ENCODE measurements at regions not wholly inside any gene's neighbourhood (a gene's known extent, or its start where the extent isn't known, plus 50 kb on each side); places are given as distances from the start of the nearest gene placed in this dataset.

DNA sequence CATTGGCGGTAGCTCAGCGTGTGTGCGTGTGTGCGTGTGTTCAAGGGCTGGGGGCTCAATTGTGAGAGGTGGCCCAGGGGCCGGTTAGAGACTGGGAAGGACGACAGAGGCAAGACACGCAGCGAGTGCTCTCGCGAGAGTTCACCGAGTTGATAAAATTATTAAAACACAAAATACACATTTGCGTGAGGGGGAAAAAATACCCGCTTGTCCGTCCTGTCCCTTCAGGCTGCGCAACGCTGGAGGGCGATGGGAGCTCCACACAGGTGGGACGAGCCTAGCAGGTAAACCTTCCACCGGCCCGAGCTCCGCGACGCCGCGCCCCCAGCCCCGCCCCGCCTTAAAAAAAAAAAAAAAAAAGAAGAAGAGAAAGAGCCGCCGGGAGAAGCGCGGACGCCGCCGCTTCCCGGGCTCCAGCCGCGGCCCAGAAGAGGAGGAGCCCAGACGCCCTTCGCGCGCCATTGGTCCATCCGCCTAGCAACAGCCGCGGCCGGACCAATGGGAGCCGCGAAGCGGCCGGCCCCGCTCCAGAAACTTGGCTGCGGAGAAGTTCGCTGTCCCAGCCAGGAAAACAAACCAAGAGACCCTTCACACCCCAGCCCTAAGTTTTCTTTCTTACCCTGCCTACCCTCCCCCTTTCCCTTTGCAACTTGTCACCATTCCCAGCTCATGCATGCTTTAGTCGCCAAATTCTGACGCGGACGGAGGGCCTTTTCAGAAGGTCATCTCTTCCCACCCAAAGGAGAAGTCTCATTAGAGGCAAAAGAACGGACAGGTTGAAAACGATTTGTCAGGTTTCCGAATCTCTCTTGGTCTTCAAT is 169.9 kb upstream of the MAF start:
- Histone ChIP-seq H3K18ac (ENCODE audit: insufficient read length, low read depth, low read length) (peak overlapping the region; percentile 96), H3K79me1 (ENCODE audit: insufficient read depth, low read depth, low read length, poor library complexity, severe bottlenecking) (no peaks in the 10 kb centered on the region), H2AFZ (ENCODE audit: low read length) (peak overlapping the region; percentile 93), H2BK120ac (ENCODE audit: low read depth, low read length, poor library complexity, severe bottlenecking) (no peak overlapping the region), H2BK15ac (ENCODE audit: low read depth, low read length) (no peak overlapping the region), H3T11ph (ENCODE audit: low read length) (no peak overlapping the region), H2AK5ac (ENCODE audit: insufficient read length, low read length) (no peak overlapping the region), H3K9ac (ENCODE audit: extremely low read depth, insufficient read length, low read length) (peak overlapping the region; percentile 87), H3K23me2 (ENCODE audit: insufficient read length, low read depth, low read length, poor library complexity, severe bottlenecking) (peaks cover 5% of the 10 kb centered on the region), H3K27me3 (ENCODE audit: insufficient read depth, low read length) (no peaks in the 10 kb centered on the region), H4K8ac (replicated peaks; ENCODE audit: insufficient read length, low read depth, low read length) (peak overlapping the region; percentile 15), H3K4ac (ENCODE audit: low read depth, low read length) (no peak overlapping the region), H3K4me1 (ENCODE audit: insufficient read depth, low read length) (no peaks in the 10 kb centered on the region), H4K91ac (ENCODE audit: insufficient read length, low read depth, low read length) (no peak overlapping the region), H4K20me1 (ENCODE audit: control insufficient read depth, insufficient read depth, insufficient read length) (no peaks in the 10 kb centered on the region), H3K23ac (ENCODE audit: insufficient read length, low read depth, low read length) (no peak overlapping the region), H3K9me3 (ENCODE audit: control insufficient read depth, low read depth, low read length) (no peaks in the 10 kb centered on the region), H3K14ac (ENCODE audit: insufficient read depth, low read length) (peak overlapping the region; percentile 70), H3K4me2 (ENCODE audit: insufficient read depth, insufficient read length, low read length) (peak overlapping the region; percentile 71), H2BK20ac (ENCODE audit: low read depth, low read length, poor library complexity, severe bottlenecking) (no peak overlapping the region), H3K79me2 (ENCODE audit: insufficient read depth, low read length) (no peaks in the 10 kb centered on the region), H2BK5ac (ENCODE audit: insufficient read length, low read length) (no peak overlapping the region), H3K27ac (ENCODE audit: insufficient read length, low read depth, low read length) (peak overlapping the region; percentile 8), H2BK12ac (ENCODE audit: insufficient read length, low read depth, low read length) (no peak overlapping the region), H4K5ac (ENCODE audit: insufficient read length, low read depth, low read length) (peak overlapping the region; percentile 86), H3K56ac (ENCODE audit: insufficient read length, low read depth, low read length) (no peak overlapping the region)
- peak overlapping the region; percentile 90 to 95 (median 91) for H3K27ac Mint-ChIP-seq
- H3K4me3 Mint-ChIP-seq = peak overlapping the region; percentile 82 to 89
- TF ChIP-seq, protein P1, sequence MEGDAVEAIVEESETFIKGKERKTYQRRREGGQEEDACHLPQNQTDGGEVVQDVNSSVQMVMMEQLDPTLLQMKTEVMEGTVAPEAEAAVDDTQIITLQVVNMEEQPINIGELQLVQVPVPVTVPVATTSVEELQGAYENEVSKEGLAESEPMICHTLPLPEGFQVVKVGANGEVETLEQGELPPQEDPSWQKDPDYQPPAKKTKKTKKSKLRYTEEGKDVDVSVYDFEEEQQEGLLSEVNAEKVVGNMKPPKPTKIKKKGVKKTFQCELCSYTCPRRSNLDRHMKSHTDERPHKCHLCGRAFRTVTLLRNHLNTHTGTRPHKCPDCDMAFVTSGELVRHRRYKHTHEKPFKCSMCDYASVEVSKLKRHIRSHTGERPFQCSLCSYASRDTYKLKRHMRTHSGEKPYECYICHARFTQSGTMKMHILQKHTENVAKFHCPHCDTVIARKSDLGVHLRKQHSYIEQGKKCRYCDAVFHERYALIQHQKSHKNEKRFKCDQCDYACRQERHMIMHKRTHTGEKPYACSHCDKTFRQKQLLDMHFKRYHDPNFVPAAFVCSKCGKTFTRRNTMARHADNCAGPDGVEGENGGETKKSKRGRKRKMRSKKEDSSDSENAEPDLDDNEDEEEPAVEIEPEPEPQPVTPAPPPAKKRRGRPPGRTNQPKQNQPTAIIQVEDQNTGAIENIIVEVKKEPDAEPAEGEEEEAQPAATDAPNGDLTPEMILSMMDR (conservative IDR thresholded peaks at IDR 0.05) = 0 out of 3 replicates have a peak, but pooled peaks have one; percentile 8
- no peaks in the 10 kb centered on the region; a peak in 1 of 5 replicates for H3K9me3 Mint-ChIP-seq
- WGBS (ENCODE audit: extremely low coverage, insufficient read length, low lambda C conversion rate) = no CpG with 5 or more reads among the region's 59 CpGs
- H3K36me3 Mint-ChIP-seq (ENCODE audit: insufficient read depth in 1 of 3, low read depth in 3 of 3) = no peaks in the 10 kb centered on the region
- peaks cover 28 to 31% of the 10 kb centered on the region in 2 experiments for H3K4me1 Mint-ChIP-seq
- peak; percentile 92 for DNase-seq
- H3K27me3 Mint-ChIP-seq (ENCODE audit: low read depth) = peaks cover 7% of the 10 kb centered on the region

Measured in H9 (cell line).